ENCODE measurements at regions not wholly inside any gene's neighbourhood (a gene's known extent, or its start where the extent isn't known, plus 50 kb on each side); places are given as distances from the start of the nearest gene placed in this dataset.

DNA sequence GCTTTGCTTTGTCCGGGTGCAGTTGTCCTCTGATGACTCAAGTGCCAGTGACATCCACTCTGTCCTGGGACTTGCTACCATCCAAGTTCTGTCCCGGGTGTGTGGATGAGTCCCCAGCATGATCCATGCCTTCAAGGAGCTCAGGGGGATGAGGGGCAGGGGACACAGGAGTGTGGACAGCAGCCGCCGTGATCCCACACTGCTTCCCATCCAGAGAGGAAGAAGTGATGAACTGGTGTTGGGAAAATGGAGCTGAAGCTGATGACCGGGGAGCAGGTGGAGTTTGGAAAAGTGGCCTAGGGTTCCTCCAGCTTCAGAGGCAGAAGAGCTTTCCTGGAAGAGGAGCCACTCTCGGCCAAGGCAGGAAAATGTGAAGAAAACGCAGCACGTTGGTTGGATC lies 249.6 kb upstream of the TNRC6C start:
- no peak for DNase-seq

- no peak for DNase-seq
These were observed 248.9 kb upstream of the TNRC6C start for GRCh38 chr17:77709594-77709993.

GRCh38 chr17:77712578-77712977 lies 245.9 kb upstream of the TNRC6C start:
- no peak for DNase-seq

DNA sequence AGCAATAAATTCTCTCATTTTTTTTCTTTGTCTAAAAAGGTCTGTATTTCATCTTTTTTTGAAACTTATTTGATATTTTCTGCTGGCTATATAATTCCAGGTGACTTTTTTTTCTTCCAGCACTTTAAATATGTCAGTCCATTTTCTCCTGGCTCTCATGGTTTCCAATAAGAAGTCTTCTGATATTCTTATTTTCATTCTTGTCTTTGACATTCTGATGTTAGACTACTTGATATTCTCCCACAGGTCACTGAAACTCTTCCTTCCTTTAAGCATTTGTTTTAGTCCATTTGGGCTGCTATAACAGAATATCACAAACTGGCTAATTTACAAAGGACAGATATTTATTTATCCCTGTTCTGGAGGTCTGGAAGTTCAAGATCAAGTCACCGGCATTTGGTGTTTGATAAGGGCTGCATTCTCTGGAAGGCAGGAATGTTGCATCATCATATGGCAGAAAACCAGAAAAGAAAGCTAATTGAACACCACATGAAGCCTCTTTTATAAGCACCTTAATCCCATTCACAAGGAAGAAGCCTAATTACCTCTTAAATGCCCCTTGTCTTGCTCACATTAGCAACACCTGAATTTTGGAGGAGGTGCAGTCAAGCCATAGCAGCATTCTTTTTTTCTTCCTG lies 242.1 kb upstream of the TNRC6C start:
- no peak for DNase-seq

DNA sequence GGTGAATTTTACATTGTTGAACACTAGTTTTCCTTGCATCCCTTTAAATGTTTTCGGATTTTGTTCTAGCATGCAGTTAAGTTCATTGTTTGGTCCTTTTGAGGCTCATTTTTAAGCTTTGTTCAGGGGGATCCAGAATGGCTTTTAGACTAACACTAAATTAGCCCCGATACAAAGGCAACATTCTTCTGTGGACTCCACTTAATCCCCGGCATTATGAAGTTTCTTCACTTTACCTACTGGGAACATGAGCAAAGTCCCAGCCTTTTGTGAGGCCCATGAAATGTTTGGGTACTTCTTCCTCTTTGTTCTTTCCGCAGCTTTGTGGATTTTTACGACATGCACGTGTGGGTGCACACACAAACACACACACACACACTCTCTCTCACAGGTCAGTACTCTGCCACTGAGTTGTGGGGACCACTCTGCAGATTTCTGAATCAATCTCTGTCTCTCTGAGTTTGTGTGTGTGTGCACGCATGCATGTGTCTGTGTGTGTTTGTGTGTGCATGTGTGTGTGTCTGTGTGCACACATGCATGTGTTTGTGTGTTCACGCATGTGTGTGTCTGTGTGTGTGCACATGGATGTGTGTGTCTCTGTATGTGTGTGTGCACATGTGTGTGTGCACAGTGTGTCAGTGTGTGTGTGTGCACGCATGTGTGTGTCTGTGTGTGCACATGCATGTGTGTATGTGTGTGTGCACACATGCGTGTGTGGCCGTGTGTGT lies 240.4 kb upstream of the TNRC6C start:
- no peak for DNase-seq

GRCh38 chr17:77718669-77718961 lies 239.9 kb upstream of the TNRC6C start:
- DNase-seq = no peak

GRCh38 chr17:77719806-77720205 lies 238.7 kb upstream of the TNRC6C start:
- DNase-seq = no peak

GRCh38 chr17:77720946-77721845 lies 237.3 kb upstream of the TNRC6C start:
- DNase-seq = no peak

GRCh38 chr17:77721846-77722160 lies 236.7 kb upstream of the TNRC6C start:
- no peak for DNase-seq

DNA sequence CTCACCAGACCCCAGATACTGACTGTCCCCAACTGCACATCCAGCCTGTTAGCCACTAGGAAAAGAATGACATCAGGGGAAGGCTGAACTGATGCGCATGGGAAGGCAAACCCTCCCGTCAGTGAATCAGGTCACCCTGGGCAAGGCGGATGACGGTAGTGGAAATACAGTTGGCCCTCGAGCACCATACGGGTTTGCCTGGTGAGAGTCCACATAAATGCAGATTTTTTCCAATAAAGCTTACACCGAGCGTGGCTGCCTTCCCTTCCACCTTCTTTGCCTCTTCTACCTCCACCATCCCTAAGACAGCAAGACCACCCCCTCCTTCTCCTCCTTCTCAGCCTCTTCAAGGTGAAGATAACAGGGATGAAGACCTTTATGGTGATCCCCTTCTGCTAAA lies 236.1 kb upstream of the TNRC6C start:
- no peak for DNase-seq

- no peak for DNase-seq
These were observed 235.2 kb upstream of the TNRC6C start for GRCh38 chr17:77723071-77723908.

DNA sequence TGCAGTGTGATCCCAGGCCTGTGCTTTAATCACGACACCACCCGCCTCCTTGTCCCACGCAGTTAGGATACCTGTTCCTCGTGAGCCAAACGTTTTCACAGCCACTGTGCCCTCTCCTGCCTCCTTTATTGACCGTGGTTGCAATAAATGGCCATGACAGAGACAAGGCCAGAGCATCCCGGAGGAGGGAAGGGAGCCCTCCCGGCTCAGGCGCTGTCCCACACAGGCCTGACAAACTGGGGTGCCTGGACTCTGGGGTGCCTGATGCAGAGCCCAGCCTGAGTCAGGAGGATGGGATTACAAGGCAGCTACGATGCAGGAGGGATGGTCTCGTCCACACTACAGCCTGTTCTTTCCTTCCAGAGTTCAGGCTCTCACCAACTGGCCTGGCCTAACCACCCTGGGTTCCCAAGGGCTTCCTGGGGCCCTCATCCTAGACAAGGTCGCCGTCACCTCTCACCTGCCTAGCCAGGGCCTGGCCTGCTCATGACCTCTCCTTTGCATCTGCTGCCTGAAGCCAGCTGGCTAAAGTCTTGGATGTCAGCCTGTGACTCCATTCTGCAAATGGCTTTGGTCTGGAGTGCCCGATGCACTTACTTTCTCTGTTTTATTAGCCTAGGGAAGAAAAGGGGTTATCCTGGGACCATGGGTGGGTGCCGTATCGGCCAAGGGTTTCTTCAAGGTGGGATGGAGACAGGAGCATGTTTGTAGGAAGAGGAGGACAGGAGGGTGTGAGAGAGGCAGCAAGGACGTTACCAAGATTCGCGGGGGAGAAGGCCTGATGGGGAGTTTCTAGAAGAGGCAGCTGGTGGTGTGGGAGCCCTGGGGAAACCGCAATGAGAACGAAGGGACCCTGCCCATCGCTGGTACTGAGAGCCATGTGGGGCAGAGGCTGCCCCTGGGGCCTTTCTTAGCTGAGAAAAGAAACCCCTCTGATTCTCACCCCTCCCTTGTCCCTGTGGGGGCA lies 234.3 kb upstream of the TNRC6C start:
- DNase-seq = no peak

- no peak for DNase-seq
These were observed 233.5 kb upstream of the TNRC6C start for GRCh38 chr17:77724876-77725615.

GRCh38 chr17:77725846-77726245 lies 232.7 kb upstream of the TNRC6C start:
- DNase-seq = no peak

GRCh38 chr17:77726549-77727006 lies 231.9 kb upstream of the TNRC6C start:
- no peak for DNase-seq

GRCh38 chr17:77727037-77727615 lies 231.4 kb upstream of the TNRC6C start:
- no peak for DNase-seq

DNA sequence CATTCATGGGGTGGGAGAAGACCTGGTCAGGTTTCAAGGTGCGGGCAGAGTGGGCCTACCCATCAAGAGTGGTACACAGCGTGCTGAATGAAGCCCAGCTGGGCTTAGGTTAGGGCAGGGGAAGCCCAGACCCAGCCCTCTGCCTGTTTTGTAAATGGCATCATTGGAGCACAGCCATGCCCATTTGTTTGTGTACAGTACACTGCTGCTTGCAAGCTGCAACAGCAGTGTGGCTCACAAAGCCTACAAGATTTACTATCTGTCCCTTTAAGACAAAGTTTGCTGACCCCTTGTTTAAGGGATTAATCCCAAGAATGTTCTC lies 230.1 kb upstream of the TNRC6C start:
- no peak for DNase-seq

DNA sequence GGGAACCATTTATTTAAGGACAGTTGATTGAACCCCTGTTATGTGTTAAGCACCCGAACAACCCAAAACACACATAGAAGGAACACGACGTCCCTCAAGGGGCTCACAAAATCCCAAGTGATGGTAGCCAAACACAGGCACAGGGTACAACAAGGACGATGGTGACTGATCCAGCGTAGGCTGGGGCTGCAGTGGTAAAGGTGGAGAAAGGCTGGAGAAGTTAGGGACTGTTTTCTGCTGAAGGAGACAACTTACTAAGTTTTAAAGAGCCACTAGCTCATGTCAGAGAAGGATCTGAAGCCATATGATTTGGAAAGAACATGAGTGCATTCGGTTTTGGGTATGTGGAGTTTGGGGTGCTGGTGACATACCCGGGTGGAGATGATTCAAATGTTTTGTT lies 229.6 kb upstream of the TNRC6C start:
- no peak for DNase-seq

DNA sequence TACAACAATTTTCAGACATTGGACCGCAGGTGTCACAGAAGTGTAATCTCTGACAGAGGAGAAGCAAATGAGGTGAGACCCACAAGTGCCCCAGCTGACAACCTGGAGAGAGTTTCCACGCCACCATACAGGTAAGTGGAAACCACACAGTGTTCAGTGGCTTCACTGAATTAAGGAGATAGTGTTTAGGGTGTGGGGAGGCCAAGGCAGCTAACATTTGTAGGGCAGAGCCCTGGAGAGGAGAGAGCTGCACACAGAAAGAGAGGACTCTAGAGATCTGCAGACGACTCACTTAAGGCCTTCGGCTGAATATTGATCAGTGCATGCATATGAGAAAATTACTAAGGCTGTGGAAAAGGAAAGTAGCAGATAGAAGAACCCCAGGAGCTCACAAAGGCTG lies 228.9 kb upstream of the TNRC6C start:
- DNase-seq = no peak

DNA sequence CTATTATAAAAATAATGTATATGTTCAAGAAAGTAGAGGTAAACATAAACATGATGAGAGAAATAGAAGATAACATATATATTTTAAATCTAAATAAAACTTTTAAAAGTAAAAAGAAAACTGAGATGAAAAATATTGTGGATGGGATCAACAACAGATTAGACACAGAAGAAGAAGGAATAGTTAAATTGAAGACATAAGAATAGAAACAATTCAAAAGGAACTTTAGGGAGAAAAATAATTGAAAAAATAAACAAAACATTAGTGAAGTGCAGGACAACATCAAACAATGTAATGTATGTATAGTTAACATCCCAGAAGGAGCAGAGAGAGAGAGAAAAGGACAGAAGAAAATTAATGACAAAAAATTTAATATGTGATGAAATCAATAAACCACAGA lies 228.1 kb upstream of the TNRC6C start:
- no peak for DNase-seq

All from occipital lobe (tissue), 1 donor.